ENCODE measurements at regions not wholly inside any gene's neighbourhood (a gene's known extent, or its start where the extent isn't known, plus 50 kb on each side); places are given as distances from the start of the nearest gene placed in this dataset.

DNA sequence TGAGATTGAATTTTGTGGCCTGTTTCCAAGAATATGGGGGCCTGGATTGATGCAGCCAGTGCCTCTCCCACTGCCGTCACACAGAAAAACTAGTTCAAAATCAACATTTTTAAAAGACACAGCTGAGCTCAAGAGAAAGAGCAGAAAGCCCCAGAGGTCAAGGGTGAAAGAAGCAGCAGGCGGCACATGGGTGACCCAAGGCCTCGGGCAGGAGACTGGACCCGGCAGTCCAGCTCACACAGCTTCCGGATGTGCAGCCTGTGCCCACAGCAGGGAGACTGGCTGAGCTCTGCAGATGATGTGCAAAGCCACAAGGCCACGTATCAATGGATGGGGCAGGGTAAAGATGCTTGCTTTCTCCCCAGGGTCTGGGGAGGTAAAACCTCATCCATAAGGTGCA, 50.4 kb upstream of the RNF32 start:
- no peak for FAIRE-seq
- TF ChIP-seq POLR2AphosphoS5 (IDR thresholded peaks at IDR 0.05; ENCODE audit: low read depth, low read length) (no peak), TAF1 (IDR thresholded peaks at IDR 0.05; ENCODE audit: borderline replicate concordance, low read depth, low read length) (no peak), POLR2A (IDR thresholded peaks at IDR 0.05; ENCODE audit: low read depth, low read length) (no peak)
- DNase-seq (ENCODE audit: insufficient read length) = no peak

DNA sequence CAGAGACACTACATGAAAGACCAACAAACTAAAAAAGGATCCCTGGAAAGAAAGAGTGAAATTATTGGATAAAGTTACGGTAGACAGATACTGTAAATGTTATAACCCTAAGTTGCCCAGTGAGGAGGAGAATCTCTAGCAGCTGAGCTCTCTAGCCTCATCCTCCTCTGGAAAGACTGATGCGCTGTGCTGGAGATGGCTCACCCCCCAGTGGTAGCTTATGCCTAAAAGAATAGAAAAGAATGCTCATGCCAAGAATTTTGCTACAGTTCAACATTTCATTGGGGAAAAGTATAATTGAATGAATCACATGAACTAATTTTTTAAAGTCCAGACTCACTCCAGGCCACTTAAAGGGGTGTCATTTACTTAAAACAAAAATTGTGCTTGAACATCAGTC, 50.8 kb upstream of the RNF32 start:
- DNase-seq (ENCODE audit: insufficient read length) (no peak), FAIRE-seq (no peak)
- TF ChIP-seq TAF1 (IDR thresholded peaks at IDR 0.05; ENCODE audit: borderline replicate concordance, low read depth, low read length) = no peak
- no peak for TF ChIP-seq POLR2A (IDR thresholded peaks at IDR 0.05; ENCODE audit: low read depth, low read length)
- no peak for TF ChIP-seq POLR2AphosphoS5 (IDR thresholded peaks at IDR 0.05; ENCODE audit: low read depth, low read length)

DNA sequence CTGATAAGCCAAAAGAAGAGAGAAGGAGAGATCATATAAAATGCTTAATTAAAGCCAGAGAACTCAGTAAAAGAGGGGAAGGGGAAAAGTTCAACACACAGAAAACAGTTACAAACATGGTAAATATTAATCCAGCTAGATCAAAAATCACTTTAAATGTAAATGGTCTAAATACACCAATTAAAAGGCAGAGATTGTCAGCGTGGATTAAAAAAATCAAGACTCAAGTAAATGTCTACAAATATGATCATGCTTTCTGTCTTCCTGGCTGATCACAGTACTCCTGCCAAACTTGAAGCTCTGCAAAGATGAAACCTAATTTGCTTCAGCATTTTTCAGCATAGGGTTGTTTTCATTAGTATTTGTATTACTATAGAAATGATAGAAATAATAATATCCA, 54.6 kb upstream of the RNF32 start:
- DNase-seq (ENCODE audit: insufficient read length) = no peak
- no peak for TF ChIP-seq POLR2AphosphoS5 (IDR thresholded peaks at IDR 0.05; ENCODE audit: low read depth, low read length)
- TF ChIP-seq TAF1 (IDR thresholded peaks at IDR 0.05; ENCODE audit: borderline replicate concordance, low read depth, low read length) = no peak
- TF ChIP-seq POLR2A (IDR thresholded peaks at IDR 0.05; ENCODE audit: low read depth, low read length) = no peak
- no peak for FAIRE-seq

DNA sequence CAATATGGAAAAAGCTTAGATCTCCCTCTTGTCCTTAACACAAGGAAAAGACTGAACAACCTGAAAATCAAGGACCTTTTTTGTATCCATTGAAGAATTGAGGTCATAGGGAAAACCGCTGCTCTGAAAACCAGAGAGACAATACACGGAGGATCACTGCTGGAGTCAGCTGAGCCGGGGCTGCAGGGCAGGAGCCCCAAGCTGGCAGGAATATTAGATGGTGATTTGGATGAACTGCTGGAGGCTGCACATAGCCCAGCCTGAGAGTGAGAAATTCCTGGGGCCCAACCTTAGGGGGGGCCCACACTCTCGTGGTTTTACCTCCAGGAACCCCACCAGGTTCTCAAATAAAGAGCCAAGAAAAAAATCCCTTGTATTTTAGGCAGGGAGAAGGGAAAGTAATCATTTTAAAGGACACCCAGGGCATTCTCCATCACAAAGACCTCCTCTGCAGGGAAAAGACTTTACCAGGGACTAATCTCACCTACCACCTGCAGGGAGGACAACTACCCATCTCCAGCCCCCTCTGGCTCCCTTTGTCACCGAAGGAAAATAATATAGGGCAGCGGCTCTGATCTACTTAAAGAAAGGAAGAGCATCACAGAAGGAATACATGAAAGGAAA, 55.4 kb upstream of the RNF32 start:
- TF ChIP-seq TAF1 (IDR thresholded peaks at IDR 0.05; ENCODE audit: borderline replicate concordance, low read depth, low read length) (no peak), POLR2AphosphoS5 (IDR thresholded peaks at IDR 0.05; ENCODE audit: low read depth, low read length) (no peak), POLR2A (IDR thresholded peaks at IDR 0.05; ENCODE audit: low read depth, low read length) (no peak)
- no peak for FAIRE-seq
- no peak for DNase-seq (ENCODE audit: insufficient read length)

DNA sequence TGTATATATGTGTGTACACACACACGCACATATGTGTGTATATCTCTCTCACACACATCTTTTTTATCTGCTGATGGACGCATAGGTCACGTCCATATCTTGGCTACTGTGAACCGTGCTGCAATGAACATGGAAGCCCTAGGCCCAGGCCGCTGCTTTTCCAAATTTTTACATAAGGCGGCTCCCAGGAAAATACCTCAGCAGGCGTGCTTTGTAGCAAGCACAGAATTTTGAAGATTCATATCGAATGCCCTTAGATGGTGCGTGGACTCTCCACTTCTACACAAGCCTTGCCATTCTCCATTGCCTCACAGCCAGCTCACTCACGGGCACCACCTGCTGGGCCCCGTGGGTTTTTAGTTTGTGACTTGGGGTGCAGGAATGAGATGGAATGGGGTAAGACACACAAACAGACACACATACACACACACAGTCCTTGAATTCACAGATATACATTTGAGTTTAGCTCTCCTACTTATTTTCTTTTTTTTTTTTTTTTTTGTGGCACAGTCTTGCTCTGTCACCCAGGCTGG, 57.9 kb upstream of the RNF32 start:
- TF ChIP-seq POLR2A (IDR thresholded peaks at IDR 0.05; ENCODE audit: low read depth, low read length) (no peak), POLR2AphosphoS5 (IDR thresholded peaks at IDR 0.05; ENCODE audit: low read depth, low read length) (no peak), TAF1 (IDR thresholded peaks at IDR 0.05; ENCODE audit: borderline replicate concordance, low read depth, low read length) (no peak)
- no peak for DNase-seq (ENCODE audit: insufficient read length)
- FAIRE-seq = no peak

DNA sequence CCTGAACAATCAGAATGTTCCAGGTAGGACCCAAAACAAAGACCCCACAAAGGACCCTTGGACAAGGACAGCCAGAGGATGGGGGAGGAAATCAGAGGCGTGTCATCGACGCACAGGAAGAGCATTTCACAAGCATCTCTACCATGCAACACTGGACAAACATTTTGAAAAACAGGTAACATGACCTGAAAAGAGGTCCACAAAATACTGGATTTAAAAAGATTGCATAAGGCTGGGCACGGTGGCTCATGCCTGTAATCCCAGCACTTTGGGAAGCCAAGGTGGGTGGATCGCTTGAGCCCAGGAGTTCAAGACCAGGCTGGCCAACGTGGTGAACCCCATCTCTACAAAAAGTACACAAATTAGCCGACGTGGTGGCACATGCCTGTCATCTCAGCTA, 60.5 kb upstream of the RNF32 start:
- DNase-seq (ENCODE audit: insufficient read length) (no peak), FAIRE-seq (no peak)
- TF ChIP-seq TAF1 (IDR thresholded peaks at IDR 0.05; ENCODE audit: borderline replicate concordance, low read depth, low read length) (no peak), POLR2AphosphoS5 (IDR thresholded peaks at IDR 0.05; ENCODE audit: low read depth, low read length) (no peak), POLR2A (IDR thresholded peaks at IDR 0.05; ENCODE audit: low read depth, low read length) (no peak)

DNA sequence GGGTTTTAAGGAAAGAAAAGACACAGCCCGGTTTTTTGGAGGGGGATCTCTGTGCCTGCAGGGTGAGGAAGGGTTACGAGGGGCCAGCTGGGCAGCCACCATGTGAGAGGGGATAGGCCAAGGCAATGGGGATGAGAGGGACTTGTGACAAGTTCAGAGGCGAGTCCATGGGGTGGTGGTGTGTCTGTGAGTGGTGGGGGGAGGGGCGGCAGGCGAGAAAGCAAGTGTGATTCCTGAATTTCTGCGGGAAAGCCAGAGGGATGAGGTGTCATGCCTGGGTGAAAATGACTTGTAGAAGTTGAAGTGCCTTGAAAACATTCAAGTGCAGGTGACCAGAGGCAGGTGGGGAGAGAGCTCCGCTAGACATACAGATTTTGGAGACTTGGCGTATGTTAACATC, 61.0 kb upstream of the RNF32 start:
- no peak for TF ChIP-seq POLR2AphosphoS5 (IDR thresholded peaks at IDR 0.05; ENCODE audit: low read depth, low read length)
- no peak for TF ChIP-seq TAF1 (IDR thresholded peaks at IDR 0.05; ENCODE audit: borderline replicate concordance, low read depth, low read length)
- no peak for TF ChIP-seq POLR2A (IDR thresholded peaks at IDR 0.05; ENCODE audit: low read depth, low read length)
- DNase-seq (ENCODE audit: insufficient read length) = no peak
- FAIRE-seq = no peak

DNA sequence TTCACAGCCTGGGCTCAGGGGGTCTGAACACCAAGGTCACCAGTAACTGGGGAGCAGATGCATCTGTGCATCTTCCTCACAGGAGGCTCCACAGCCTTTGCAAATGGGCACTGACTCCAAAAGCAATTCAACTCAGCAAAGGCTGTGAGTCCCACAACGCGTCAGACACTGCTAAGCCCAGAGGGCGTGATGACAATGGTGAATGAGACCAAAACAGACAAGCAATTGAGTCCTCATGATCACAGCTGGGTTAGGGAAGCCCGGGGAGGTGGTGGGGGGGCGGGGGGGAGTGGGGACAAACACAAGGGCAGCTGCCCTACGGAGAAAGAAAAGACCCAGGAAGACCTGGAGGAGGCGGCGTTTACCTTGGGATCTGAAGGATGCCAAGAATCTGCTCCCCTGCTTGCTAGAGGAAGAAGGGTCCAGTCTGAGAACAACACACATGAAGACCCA, 61.6 kb upstream of the RNF32 start:
- FAIRE-seq = no peak

DNA sequence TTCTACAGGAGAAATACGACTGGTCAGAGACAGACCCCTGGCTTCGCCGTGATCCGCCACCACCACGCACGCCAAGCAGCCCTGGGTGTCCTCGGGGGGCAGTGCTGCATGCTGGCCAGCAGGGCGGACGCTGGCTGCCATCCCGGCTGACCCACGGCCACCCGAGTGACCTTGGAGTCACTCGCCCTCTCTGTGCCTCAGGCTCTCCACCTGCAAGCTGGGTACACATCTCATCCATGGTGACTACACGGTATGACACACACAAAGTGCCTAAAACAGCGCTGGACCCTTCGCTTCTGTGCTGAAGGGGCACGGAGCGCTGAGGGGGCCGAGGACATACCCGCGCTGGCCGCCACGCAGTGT, 62.0 kb upstream of the RNF32 start:
- no peak for FAIRE-seq
- TF ChIP-seq POLR2AphosphoS5 (IDR thresholded peaks at IDR 0.05; ENCODE audit: low read depth, low read length) = no peak
- TF ChIP-seq TAF1 (IDR thresholded peaks at IDR 0.05; ENCODE audit: borderline replicate concordance, low read depth, low read length) = no peak
- no peak for TF ChIP-seq POLR2A (IDR thresholded peaks at IDR 0.05; ENCODE audit: low read depth, low read length)
- no peak for DNase-seq (ENCODE audit: insufficient read length)

More for the DNA sequence above, 61.6 kb upstream of the RNF32 start:
- no peak for TF ChIP-seq POLR2A (IDR thresholded peaks at IDR 0.05; ENCODE audit: low read depth, low read length)
- TF ChIP-seq TAF1 (IDR thresholded peaks at IDR 0.05; ENCODE audit: borderline replicate concordance, low read depth, low read length) = no peak
- no peak for TF ChIP-seq POLR2AphosphoS5 (IDR thresholded peaks at IDR 0.05; ENCODE audit: low read depth, low read length)
- no peak for DNase-seq (ENCODE audit: insufficient read length)

DNA sequence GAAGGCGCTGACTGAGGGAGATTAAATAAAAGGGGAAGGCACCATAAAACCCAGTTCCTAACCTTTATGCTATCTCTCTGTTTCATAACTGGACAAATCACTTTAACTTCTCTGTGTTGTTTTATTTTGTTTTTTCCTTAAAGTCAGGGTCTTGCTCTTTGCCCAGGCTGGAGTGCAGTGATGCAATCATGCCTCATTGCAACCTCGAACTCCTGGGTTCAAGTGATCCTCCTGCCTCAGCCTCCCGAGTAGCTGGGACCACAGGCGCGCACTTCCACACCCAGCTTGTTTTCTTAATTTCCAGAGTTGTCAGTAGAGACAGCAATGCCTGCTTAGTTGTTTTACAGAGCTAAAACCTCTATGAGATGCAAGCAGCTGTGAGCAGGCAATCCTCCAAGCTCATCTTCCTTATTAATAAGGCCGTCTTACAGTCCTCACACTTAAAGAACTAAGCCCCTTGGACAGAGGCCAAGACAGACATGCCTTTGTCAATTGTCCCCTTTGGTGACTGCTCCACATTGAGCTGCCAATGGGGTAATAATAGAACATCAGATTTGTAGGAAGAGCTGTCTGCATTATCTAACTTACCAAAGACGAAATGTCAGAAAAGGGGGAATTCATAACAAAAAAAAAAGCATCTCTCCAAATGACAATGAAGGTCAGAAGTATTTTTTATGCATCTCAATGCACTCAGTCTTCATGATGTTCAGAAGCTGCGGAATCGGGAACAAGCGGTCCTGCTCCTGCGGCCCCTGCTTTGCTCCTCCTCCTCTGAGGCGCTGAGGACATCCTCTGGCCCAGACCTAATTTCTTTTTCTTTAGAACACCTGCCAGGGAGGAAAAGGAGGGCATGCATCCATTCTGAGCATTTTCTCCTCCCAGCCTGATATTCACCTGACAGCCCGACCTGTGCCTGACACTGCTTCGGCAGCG, 62.7 kb upstream of the RNF32 start:
- FAIRE-seq (no peak), DNase-seq (ENCODE audit: insufficient read length) (no peak)
- no peak for TF ChIP-seq TAF1 (IDR thresholded peaks at IDR 0.05; ENCODE audit: borderline replicate concordance, low read depth, low read length)
- no peak for TF ChIP-seq POLR2A (IDR thresholded peaks at IDR 0.05; ENCODE audit: low read depth, low read length)
- TF ChIP-seq POLR2AphosphoS5 (IDR thresholded peaks at IDR 0.05; ENCODE audit: low read depth, low read length) = no peak

DNA sequence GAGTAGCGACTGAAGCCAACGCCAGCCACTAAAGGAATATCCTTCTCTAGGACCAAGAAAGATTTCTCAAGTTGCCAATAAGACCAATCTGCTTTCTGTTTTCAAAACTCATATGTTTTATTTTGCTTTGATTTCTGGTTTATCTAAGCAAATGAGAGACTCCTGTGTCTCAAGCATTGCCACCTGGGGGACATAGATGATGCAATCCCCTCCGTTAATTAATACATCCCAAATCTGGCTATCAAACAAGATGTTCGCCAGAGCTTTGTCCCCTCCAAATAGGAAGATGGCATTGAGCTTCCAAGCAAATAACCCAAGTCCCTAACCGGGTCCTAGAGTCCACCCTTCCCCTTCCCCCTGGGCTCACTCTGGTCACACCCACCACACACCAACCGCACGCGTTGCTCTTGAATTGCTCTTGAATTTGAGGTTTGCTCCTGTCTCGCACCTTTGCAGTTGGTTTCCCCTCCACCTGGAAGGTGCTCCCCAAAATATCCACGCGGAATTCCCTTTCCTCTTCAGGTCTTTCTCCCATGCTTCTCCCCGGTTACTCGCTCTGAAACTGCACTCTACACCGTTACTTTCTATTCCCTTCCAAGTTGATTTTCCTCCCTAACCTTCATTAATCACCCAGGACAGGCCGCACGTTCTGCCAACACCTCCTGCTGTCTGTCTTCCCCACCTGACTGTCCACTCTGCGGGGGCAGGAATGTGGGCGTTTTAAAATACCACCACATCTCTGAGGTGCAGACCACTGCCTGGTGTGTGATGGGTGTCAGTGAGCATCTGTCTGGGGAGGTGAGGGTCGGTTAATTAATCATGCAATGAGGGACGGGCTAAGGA, 64.1 kb upstream of the RNF32 start:
- DNase-seq (ENCODE audit: insufficient read length) (no peak), FAIRE-seq (no peak)
- TF ChIP-seq POLR2A (IDR thresholded peaks at IDR 0.05; ENCODE audit: low read depth, low read length) (no peak), POLR2AphosphoS5 (IDR thresholded peaks at IDR 0.05; ENCODE audit: low read depth, low read length) (no peak), TAF1 (IDR thresholded peaks at IDR 0.05; ENCODE audit: borderline replicate concordance, low read depth, low read length) (no peak)

Measured in GM12892 (cell line).